Fibroblast of skin of left quadriceps (primary cell): ENCODE measurements at regions not wholly inside any gene's neighbourhood (a gene's known extent, or its start where the extent isn't known, plus 50 kb on each side); places are given as distances from the start of the nearest gene placed in this dataset.

Source experiments
- DNase-seq, 2 experiments: peaks; one replicate each; pipeline ENCODE4 v3.0.0-alpha.2; 2013; ENCODE audit warnings: low read depth in 2 of 2

GRCh38 chr1:87916965-87917364 is 588.3 kb downstream of the LMO4 start:
- DNase-seq = no peak

GRCh38 chr1:87918398-87918797 is 589.7 kb downstream of the LMO4 start:
- DNase-seq = no peak

GRCh38 chr1:87922885-87923284 is 594.2 kb downstream of the LMO4 start:
- DNase-seq = no peak

GRCh38 chr1:87926131-87926830 is 597.6 kb downstream of the LMO4 start:
- DNase-seq = no peak

- no peak for DNase-seq
Observed at GRCh38 chr1:87926921-87927320, 598.2 kb downstream of the LMO4 start.

- no peak for DNase-seq
Observed at GRCh38 chr1:87927391-87928280, 599.0 kb downstream of the LMO4 start.

GRCh38 chr1:87928623-87929022 is 599.9 kb downstream of the LMO4 start:
- DNase-seq = no peak

GRCh38 chr1:87929906-87930305 is 601.2 kb downstream of the LMO4 start:
- DNase-seq = no peak

GRCh38 chr1:87930796-87931195 is 602.1 kb downstream of the LMO4 start:
- DNase-seq = no peak

GRCh38 chr1:87933171-87933570 is 604.5 kb downstream of the LMO4 start:
- DNase-seq = no peak

- no peak for DNase-seq
Observed at GRCh38 chr1:87935130-87935529, 606.5 kb downstream of the LMO4 start.

- no peak for DNase-seq
Observed at GRCh38 chr1:87937831-87938395, 609.2 kb downstream of the LMO4 start.

GRCh38 chr1:87938631-87939030 is 610.0 kb downstream of the LMO4 start:
- DNase-seq = no peak

- no peak for DNase-seq
Observed at GRCh38 chr1:87939444-87939843, 610.8 kb downstream of the LMO4 start.

- no peak for DNase-seq
Observed at GRCh38 chr1:87940421-87940820, 611.7 kb downstream of the LMO4 start.

GRCh38 chr1:87941337-87941946 is 612.8 kb downstream of the LMO4 start:
- no peak for DNase-seq

- DNase-seq = no peak
Observed at GRCh38 chr1:87942165-87942564, 613.5 kb downstream of the LMO4 start.

- DNase-seq = no peak
Observed at GRCh38 chr1:87949711-87950110, 621.0 kb downstream of the LMO4 start.

- DNase-seq = no peak
Observed at GRCh38 chr1:87950369-87950768, 621.7 kb downstream of the LMO4 start.

GRCh38 chr1:87951409-87951808 is 622.7 kb downstream of the LMO4 start:
- no peak for DNase-seq

- no peak for DNase-seq
Observed at GRCh38 chr1:87951852-87952251, 623.2 kb downstream of the LMO4 start.

GRCh38 chr1:87953121-87953520 is 624.4 kb downstream of the LMO4 start:
- no peak for DNase-seq
